ENCODE measurements at regions not wholly inside any gene's neighbourhood (a gene's known extent, or its start where the extent isn't known, plus 50 kb on each side); places are given as distances from the start of the nearest gene placed in this dataset.

GRCh38 chr9:81191222-81191621 lies 498.1 kb downstream of the TLE1 start:
- no peak for DNase-seq (ENCODE audit: low spot score)

GRCh38 chr9:81190659-81191058 lies 498.7 kb downstream of the TLE1 start:
- no peak for DNase-seq (ENCODE audit: low spot score)

DNA sequence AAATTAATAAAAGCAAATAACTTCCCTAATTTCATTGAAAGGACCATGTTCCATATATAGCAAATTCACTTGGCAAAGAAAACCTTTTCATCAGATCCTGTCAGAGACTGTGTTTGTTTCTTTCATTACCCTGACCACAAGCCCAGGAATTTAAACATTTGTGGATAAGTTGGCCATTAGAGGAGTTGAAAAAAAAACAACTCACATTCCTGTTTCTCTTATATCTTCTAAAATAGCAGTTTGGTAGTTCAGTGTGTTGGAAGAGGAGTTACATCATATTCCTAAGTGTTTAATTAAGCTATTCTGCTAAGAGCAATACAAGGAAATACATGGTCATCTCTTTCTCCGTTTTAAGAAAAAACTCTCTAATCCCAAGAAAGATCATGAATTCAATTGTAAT lies 505.6 kb downstream of the TLE1 start:
- no peak for DNase-seq (ENCODE audit: low spot score)

- no peak for DNase-seq (ENCODE audit: low spot score)
Observed at GRCh38 chr9:81182431-81182830, 506.9 kb downstream of the TLE1 start.

DNA sequence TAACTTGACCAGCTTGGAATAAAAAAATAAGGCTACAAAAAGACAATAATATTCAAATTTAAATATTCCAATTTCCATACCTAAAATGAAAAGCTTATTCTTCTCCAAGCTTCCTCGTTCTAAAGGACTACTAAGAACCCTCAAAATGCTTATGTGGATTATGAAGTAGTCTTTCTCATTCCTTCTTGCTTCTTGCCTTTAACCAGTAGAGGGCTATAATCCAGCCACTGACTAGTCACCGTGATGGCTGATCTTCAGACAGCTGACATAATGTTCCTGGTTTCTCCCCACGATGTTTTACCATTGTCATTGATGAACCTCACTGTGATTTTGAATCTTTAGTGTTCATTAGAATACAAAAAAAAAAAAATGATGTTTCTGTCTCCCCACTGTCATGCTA lies 515.3 kb downstream of the TLE1 start:
- no peak for DNase-seq (ENCODE audit: low spot score)

DNA sequence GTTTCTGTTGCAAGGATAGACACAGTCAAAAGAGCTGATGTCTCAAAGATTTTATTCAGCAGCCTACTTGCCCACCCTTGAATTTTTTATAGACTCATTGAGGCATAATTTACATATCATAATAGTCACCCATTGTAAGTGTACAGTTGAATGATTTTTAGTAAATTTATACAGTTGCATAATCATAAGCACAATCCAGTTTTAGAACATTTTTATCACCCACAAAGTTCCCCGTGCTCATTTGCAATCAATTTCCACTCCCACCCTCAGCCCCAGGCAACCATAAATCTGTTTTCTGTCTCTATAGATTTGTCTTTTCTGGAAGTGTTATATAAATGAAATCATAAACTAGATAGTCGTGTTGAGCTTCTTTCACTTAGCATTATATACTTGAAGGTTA lies 517.7 kb downstream of the TLE1 start:
- no peak for DNase-seq (ENCODE audit: low spot score)

DNA sequence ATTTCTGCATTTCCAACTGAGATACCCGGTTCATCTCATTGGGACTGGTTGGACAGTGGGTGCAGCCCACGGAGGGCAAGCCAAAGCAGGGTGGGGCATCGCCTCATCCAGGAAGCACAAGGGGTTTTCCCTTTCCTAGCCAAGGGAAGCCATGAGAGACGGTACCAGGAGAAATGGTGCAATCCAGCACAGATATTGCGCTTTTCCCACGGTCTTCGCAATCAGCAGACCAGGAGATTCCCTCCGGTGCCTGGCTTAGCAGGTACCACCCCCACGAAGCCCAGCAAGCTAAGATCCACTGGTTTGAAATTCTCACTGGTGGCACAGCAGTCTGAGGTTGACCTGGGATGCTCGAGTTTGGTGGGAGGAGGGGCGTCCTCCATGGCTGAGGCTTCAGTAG lies 527.0 kb downstream of the TLE1 start:
- no peak for DNase-seq (ENCODE audit: low spot score)

DNA sequence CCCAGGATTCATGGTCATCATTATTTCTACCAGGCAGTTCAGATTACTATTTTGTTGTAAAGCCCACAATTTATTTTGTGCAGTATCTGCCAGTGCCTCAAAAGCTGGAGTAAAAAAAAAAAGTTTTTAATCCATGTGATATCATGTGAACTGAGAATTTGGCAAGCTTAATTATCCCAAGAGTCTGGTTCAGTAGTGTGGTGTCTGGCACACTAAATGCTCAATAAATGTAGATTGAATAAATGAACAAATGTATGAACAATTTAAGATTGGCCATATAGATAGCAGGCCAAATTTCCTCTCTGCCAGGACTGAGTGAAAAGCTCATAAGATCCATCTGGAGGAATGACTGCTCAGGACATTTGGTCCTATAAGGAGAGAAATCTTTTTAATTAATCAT lies 533.0 kb downstream of the TLE1 start:
- no peak for DNase-seq (ENCODE audit: low spot score)

DNA sequence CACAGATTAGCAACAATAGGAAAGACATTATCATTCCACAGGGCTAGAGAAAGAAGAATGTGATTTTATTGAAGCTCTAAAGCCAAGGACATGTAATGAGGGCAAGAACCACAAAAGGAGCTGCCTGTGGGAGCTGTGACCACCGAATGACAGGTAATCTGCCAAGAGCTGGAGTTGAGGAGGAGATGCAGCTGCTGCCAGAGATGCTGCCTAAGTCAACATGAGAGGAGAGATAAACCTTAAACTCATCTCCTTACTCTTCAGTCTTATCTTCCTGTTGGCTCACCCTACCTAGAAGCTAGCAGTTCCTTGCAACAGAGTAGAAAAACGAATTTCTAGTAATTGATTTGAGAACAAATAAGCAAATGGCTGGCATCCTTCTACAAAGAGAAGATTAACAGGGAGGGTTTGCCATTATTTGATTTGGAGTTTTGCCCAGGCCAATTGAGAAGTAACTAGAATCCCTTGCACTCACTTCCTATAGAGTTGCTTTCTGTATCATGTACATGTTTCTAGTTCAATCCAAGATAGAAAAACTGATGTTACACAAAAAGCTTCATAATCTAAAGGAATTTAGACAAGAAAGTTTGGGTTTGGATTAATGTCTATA lies 539.2 kb downstream of the TLE1 start:
- DNase-seq (ENCODE audit: low spot score), result no peak

- no peak for DNase-seq (ENCODE audit: low spot score)
Observed at GRCh38 chr9:81146684-81147337, 542.5 kb downstream of the TLE1 start.

DNA sequence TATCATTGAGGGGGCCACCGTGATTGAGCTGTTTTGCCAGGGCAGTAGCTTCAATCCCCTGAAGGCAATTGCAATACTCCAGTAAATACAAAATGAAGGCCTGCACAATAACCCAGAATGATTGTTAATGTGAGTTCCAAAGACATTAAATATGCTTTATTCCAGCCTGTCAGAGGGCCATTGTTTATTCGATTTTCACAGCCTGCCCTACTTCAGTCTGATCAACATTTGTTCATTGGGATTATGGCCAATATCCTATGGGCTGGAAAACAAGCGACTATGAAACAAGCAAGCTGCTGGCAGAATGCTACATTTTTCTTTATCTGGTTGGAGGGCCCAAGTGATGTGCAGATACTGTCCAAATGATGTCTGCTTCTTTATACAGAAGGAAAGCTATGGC lies 543.1 kb downstream of the TLE1 start:
- DNase-seq (ENCODE audit: low spot score), result no peak

DNA sequence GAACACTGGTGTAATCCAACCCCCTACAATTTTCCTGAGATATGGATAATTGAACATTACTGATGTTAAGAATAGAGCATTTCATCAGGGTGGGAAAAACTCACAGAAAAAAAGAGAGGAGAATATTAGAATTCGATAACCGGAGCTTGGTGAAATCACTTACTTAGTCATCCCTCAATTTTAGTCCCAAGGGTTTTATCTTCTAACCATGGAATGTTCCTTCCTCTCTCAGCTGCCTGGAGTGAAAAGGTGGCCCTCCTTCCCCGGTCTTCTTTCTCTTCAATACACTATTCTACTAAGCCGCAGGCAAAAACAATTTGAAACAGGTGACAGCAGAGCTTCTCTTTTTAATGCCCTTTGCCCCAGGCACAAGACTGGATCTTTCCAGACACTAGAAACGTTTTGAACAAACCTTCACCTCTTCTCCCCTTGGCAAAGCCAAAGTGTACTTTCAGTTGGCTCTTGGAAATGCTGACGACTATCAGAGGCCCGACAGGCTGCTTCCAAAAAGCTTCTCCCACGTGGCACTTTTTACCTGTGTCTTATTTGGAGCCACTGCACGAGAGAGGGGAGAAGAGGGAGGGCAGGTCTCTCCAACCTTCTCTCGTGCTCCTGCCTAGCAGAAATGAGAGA lies 543.9 kb downstream of the TLE1 start:
- DNase-seq (ENCODE audit: low spot score), result no peak

DNA sequence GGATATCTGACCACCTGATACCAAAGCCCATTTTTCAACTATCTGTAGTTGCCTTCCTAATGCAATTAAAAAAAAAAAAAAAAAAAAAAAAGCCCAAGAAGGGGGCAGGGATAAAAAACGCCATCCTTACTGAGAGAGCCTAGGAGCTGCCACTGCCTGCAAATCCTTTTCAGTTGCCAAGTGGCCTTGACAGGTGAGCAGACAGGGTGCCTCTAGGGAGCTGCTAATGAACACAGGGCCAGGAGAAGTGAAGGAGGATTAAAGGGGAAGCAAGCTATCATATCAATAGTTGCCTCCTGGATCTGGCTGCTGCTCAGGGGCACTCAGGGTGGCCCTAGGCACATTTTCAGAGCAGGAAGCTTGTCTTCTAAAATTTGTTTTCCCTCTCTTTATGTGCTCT lies 547.4 kb downstream of the TLE1 start:
- DNase-seq (ENCODE audit: low spot score), result no peak

DNA sequence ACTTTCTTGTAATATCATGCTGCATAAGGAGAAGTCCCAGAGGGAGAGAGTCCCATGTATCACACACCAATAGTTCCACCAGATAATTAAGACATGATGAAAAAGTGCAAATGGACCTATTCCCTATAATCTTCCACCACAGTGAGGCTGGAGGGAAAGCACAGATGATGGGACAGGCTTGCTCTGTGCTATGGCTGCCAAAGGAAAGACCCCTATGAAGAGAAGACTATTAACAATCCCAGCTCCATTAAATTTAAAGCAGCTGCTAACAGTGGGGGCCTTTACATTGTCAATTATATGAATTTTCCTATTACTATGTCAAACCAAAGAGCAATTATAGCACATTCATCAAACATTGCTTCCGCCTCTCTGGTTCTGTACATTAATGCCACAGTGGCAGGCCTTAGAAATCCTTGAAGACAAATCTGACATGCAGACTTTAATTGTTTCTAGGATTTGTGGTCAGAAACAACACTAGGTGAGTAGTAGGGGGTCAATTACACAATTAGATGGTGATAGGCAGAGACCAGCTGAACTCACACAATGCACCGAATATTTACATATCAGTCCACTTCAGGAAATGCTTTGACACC lies 551.3 kb downstream of the TLE1 start:
- no peak for DNase-seq (ENCODE audit: low spot score)

DNA sequence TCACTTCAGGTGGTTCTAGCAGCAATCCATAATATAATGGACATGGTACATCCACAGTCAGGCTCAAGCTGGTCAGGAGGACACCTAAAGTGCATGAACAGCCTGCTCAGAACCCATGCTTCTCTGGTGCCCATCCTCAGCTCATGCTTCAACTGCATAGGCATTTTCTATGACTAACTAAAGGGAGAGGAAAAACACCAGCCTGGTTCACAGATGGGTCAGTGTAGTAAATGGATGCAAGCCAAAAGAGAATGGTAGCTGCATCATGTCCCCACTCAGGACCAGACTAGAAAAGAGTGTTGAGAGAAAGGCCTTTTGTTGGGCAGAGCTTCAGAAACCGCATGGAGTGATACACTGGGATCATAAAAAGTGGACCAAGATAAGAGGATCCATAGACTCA lies 556.6 kb downstream of the TLE1 start:
- DNase-seq (ENCODE audit: low spot score), result no peak

DNA sequence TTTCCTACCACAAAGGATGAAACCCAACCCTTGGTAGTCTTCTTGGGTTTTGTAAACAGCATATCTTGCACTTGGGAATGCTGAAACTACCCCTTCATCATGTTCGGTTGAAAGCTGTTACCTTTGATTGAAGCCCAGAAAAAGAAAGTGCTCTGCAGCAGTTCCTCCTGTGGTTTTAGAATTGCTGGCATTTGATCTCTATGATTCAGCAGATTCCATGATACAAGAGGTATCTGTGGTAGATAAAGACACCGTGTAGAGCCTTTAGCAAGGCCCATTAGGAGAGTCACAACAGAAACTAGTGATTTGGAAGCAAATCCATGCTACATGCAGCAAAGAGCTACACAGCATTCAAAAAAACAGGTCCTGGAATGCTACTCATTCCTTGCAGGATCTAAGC lies 557.0 kb downstream of the TLE1 start:
- no peak for DNase-seq (ENCODE audit: low spot score)

DNA sequence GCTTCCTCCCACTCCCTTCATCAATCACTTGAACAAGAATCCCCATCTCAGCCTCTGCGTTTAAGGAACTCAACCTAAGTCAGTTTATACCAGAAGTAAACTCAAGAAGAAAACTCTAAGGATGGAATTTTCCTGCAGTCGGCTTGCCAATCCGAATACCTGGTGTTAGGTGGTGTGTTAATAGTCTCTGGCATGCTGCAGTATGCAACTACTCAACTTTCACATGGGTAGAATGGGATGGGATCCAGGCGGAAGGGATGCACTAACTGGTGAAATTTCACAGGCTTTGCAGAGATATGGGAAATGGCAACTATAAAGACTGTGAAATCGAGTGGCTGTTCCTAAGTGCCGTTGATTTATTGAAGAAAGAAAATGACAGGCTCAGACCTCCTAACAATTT lies 560.6 kb downstream of the TLE1 start:
- DNase-seq (ENCODE audit: low spot score), result no peak

- DNase-seq (ENCODE audit: low spot score), result no peak
Observed at GRCh38 chr9:81125446-81126092, 563.8 kb downstream of the TLE1 start.

GRCh38 chr9:81123526-81123925 lies 565.8 kb downstream of the TLE1 start:
- DNase-seq (ENCODE audit: low spot score), result no peak

GRCh38 chr9:81122749-81123148 lies 566.6 kb downstream of the TLE1 start:
- no peak for DNase-seq (ENCODE audit: low spot score)

DNA sequence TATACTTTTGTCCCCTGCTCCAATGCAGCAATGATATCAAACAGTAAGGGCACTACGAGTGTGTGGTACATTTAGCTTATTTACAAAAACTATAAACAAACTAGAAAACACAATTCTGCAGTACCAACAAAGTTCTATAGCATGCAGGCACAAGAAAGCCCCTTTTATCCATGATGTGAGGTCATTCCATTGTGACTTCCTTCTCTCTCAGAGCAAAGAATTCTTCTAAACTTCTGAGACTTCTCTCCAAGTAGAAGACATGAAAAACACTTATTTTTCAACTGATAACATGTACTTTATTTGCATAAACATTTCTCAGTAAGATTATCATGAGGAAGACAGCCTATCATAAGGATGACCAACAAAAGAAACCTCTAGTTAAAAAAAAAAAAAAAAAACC lies 569.8 kb downstream of the TLE1 start:
- DNase-seq (ENCODE audit: low spot score), result no peak

DNA sequence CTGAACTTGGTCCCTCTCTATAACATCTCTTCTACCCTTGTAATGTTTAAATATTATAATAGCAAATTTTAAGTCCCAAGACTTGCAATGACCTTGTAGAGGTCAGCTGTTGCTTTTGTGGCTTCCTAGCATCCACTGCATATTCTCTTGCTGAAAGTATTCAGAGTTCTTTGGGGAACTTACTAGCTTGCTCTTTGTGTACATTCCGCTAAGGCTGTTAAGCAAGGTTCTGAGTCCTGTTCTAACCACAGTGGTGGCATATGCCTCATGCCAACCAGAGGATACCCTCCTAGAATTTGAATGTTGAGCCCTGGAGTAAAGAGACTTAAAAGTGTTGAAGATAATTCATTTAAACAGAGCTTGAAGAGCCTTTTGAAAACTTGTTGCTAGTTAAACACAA lies 570.9 kb downstream of the TLE1 start:
- no peak for DNase-seq (ENCODE audit: low spot score)

Measured in Ammon's horn (tissue), 1 donor.